ENCODE measurements at regions not wholly inside any gene's neighbourhood (a gene's known extent, or its start where the extent isn't known, plus 50 kb on each side); places are given as distances from the start of the nearest gene placed in this dataset.

DNA sequence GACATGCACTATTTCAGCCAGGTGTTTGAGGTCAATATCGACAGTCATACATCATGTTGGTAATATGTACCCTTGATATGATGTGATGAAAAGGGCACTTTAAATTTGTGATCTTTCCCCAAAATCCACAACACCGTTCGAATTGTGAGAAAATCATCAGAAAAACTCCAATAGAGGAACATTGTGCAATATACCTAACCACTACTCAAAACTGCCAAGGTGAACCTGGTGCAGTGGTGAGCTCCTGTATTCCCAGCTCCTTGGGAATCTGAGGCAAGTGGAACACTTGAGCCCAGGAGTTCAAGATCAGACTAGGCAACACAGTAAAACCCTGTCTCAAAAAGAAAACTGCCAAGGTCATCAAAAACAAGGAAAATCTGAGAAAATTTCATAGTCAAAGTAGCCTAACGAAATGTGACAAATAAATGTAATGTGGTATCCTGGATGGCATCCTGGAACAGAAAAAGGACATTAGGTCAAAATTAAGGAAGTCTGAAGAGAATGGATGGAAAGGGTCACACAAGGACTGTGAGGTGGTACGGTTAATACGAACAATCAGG lies 55.6 kb upstream of the LSM6 start:
- H3K4me3 ChIP-seq (IDR thresholded peaks at IDR 0.05; ENCODE audit: insufficient read depth, low read depth, low read length): no peak overlapping the region
- no peak overlapping the region for H3K9ac ChIP-seq
- no peaks in the 10 kb centered on the region for H3K4me1 ChIP-seq (ENCODE audit: low read depth, poor library complexity, severe bottlenecking)
- TF ChIP-seq, protein P1, sequence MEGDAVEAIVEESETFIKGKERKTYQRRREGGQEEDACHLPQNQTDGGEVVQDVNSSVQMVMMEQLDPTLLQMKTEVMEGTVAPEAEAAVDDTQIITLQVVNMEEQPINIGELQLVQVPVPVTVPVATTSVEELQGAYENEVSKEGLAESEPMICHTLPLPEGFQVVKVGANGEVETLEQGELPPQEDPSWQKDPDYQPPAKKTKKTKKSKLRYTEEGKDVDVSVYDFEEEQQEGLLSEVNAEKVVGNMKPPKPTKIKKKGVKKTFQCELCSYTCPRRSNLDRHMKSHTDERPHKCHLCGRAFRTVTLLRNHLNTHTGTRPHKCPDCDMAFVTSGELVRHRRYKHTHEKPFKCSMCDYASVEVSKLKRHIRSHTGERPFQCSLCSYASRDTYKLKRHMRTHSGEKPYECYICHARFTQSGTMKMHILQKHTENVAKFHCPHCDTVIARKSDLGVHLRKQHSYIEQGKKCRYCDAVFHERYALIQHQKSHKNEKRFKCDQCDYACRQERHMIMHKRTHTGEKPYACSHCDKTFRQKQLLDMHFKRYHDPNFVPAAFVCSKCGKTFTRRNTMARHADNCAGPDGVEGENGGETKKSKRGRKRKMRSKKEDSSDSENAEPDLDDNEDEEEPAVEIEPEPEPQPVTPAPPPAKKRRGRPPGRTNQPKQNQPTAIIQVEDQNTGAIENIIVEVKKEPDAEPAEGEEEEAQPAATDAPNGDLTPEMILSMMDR (conservative IDR thresholded peaks at IDR 0.05; ENCODE audit: low read depth, low read length): no peak
- H3K36me3 ChIP-seq (ENCODE audit: insufficient read depth): no peaks in the 10 kb centered on the region
- no peaks in the 10 kb centered on the region for H4K20me1 ChIP-seq (ENCODE audit: insufficient read depth)
- H3K27ac ChIP-seq: no peak overlapping the region
- no peaks in the 10 kb centered on the region for H3K27me3 ChIP-seq (ENCODE audit: insufficient read depth, low read depth)
- no peaks in the 10 kb centered on the region for H3K79me2 ChIP-seq (ENCODE audit: insufficient read depth, low read depth)
- H3K4me2 ChIP-seq: no peak overlapping the region
- no peak overlapping the region for H2AFZ ChIP-seq (ENCODE audit: low read depth)

DNA sequence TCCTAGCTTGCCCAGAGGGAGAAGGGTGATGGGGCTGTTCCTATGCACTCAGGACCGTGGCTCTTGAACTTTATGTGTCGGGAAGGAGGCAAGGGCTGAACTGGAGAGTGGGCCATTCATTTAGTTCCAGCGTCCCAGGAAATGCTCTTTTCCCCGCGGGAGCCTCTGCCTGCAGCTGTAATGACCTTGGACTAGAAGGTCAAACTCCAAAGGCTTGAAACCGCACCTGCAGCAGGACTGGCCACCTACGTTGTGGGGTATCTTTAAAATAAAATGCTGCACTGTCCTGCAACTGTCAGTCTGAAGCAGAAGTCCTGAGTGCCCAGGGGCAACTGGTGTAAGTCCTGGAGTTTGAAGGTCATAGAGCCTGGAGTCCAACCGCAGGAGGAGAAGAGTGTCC lies 61.5 kb upstream of the LSM6 start:
- Histone ChIP-seq H3K9ac (no peak overlapping the region), H3K4me1 (ENCODE audit: low read depth, poor library complexity, severe bottlenecking) (no peaks in the 10 kb centered on the region), H3K27me3 (ENCODE audit: insufficient read depth, low read depth) (no peaks in the 10 kb centered on the region), H4K20me1 (ENCODE audit: insufficient read depth) (no peaks in the 10 kb centered on the region), H3K27ac (no peak overlapping the region), H3K4me3 (IDR thresholded peaks at IDR 0.05; ENCODE audit: insufficient read depth, low read depth, low read length) (no peak overlapping the region), H2AFZ (ENCODE audit: low read depth) (no peak overlapping the region), H3K4me2 (no peak overlapping the region), H3K79me2 (ENCODE audit: insufficient read depth, low read depth) (no peaks in the 10 kb centered on the region), H3K36me3 (ENCODE audit: insufficient read depth) (no peaks in the 10 kb centered on the region)
- TF ChIP-seq, protein P1 (conservative IDR thresholded peaks at IDR 0.05; ENCODE audit: low read depth, low read length): no peak

DNA sequence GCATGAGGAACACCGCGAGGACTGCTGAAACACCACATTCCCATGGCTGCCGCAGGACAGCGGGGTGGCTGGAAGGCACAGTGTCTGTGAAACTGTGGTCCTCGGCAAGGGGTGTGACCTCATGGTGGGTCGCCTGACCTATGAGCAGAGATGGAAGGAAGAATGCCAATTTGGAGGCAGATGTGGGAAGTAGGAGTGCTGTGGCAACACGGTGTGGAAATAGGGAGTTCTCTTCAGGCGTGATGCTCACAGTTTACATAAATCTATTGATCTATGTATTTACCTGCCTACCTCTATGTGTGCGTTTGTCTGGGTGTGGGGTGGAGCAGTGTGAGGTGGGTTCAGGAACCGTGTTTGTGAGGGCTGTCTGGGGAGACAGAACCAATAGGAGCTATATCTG lies 62.3 kb upstream of the LSM6 start:
- no peak overlapping the region for H3K27ac ChIP-seq
- no peaks in the 10 kb centered on the region for H3K27me3 ChIP-seq (ENCODE audit: insufficient read depth, low read depth)
- no peaks in the 10 kb centered on the region for H3K79me2 ChIP-seq (ENCODE audit: insufficient read depth, low read depth)
- no peaks in the 10 kb centered on the region for H4K20me1 ChIP-seq (ENCODE audit: insufficient read depth)
- H3K4me2 ChIP-seq: no peak overlapping the region
- no peak overlapping the region for H3K4me3 ChIP-seq (IDR thresholded peaks at IDR 0.05; ENCODE audit: insufficient read depth, low read depth, low read length)
- no peaks in the 10 kb centered on the region for H3K4me1 ChIP-seq (ENCODE audit: low read depth, poor library complexity, severe bottlenecking)
- TF ChIP-seq, protein P1 (conservative IDR thresholded peaks at IDR 0.05; ENCODE audit: low read depth, low read length): no peak
- no peaks in the 10 kb centered on the region for H3K36me3 ChIP-seq (ENCODE audit: insufficient read depth)
- H2AFZ ChIP-seq (ENCODE audit: low read depth): no peak overlapping the region
- H3K9ac ChIP-seq: no peak overlapping the region

DNA sequence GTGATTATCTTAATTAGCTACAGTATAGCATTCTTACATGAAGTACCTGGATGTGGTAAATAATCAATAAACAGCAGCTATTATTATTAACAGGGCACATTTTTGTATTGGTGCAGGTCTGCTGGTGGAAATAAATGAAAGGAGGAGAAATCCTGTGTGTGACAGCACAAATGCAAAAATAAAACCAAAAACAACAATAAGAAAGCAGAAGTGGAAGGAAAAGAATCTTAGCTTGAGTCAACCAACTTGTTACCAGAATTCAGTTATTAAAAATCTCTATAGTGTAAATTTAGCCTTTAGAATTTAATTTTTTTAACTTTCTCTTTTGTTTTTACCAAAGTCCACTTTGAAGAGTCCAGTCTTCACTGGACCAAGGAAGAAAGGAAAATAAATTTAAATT lies 63.1 kb upstream of the LSM6 start:
- H3K27ac ChIP-seq: no peak overlapping the region
- H3K27me3 ChIP-seq (ENCODE audit: insufficient read depth, low read depth): no peaks in the 10 kb centered on the region
- TF ChIP-seq, protein P1 (conservative IDR thresholded peaks at IDR 0.05; ENCODE audit: low read depth, low read length): no peak
- H3K36me3 ChIP-seq (ENCODE audit: insufficient read depth): no peaks in the 10 kb centered on the region
- no peaks in the 10 kb centered on the region for H4K20me1 ChIP-seq (ENCODE audit: insufficient read depth)
- no peaks in the 10 kb centered on the region for H3K4me1 ChIP-seq (ENCODE audit: low read depth, poor library complexity, severe bottlenecking)
- H3K4me2 ChIP-seq: no peak overlapping the region
- H3K4me3 ChIP-seq (IDR thresholded peaks at IDR 0.05; ENCODE audit: insufficient read depth, low read depth, low read length): no peak overlapping the region
- H3K9ac ChIP-seq: no peak overlapping the region
- no peak overlapping the region for H2AFZ ChIP-seq (ENCODE audit: low read depth)
- H3K79me2 ChIP-seq (ENCODE audit: insufficient read depth, low read depth): no peaks in the 10 kb centered on the region

Measured in KMS-11 (cell line).